ENCODE measurements at regions not wholly inside any gene's neighbourhood (a gene's known extent, or its start where the extent isn't known, plus 50 kb on each side); places are given as distances from the start of the nearest gene placed in this dataset.
"Not testable (repeated sequence)": the region's sequence is repeated elsewhere in the genome, so short reads cannot be mapped to it uniquely, and the experiment has no call there.

- Histone ChIP-seq H3K4me1 (no peaks in the 10 kb centered on the region), H3K9me3 (no peaks in the 10 kb centered on the region), H3K36me3 (no peaks in the 10 kb centered on the region), H3K27ac (no peak overlapping the region), H3K4me3 (no peak overlapping the region), H3K27me3 (no peaks in the 10 kb centered on the region)
- TF ChIP-seq CTCF (IDR thresholded peaks at IDR 0.05), result no peak
- intact Hi-C loops (cut with DNase I), result no loop called here
- FAIRE-seq (no peak), DNase-seq (no peak), ATAC-seq (no peak)
- 76 to 91% methylated on average over 1 of the region's 1 CpG for WGBS, 2 donors
These were observed 90.9 kb upstream of the TRPC4 start for GRCh38 chr13:37960427-37960826.

- Histone ChIP-seq H3K4me3 (no peak overlapping the region), H3K27me3 (no peaks in the 10 kb centered on the region), H3K36me3 (no peaks in the 10 kb centered on the region), H3K4me1 (no peaks in the 10 kb centered on the region), H3K27ac (no peak overlapping the region), H3K9me3 (no peaks in the 10 kb centered on the region)
- ATAC-seq, result no peak
- no peak for TF ChIP-seq CTCF (IDR thresholded peaks at IDR 0.05)
- no peak for DNase-seq
- FAIRE-seq, result no peak
- 72 to 82% methylated on average over 5 of the region's 5 CpGs for WGBS, 2 donors
- intact Hi-C loops (cut with DNase I), result no loop called here
These were observed 89.7 kb upstream of the TRPC4 start for GRCh38 chr13:37959284-37959683.

GRCh38 chr13:37956536-37956935 lies 87.0 kb upstream of the TRPC4 start:
- H3K4me3 ChIP-seq, result no peak overlapping the region
- H3K27me3 ChIP-seq, result no peaks in the 10 kb centered on the region
- no peak for FAIRE-seq
- H3K27ac ChIP-seq, result no peak overlapping the region
- no peaks in the 10 kb centered on the region for H3K4me1 ChIP-seq
- H3K36me3 ChIP-seq, result no peaks in the 10 kb centered on the region
- 61 to 71% methylated on average over 1 of the region's 1 CpG for WGBS, 2 donors
- intact Hi-C loops (cut with DNase I), result no loop called here
- no peaks in the 10 kb centered on the region for H3K9me3 ChIP-seq
- no peak for DNase-seq
- no peak for ATAC-seq
- TF ChIP-seq CTCF (IDR thresholded peaks at IDR 0.05), result no peak

DNA sequence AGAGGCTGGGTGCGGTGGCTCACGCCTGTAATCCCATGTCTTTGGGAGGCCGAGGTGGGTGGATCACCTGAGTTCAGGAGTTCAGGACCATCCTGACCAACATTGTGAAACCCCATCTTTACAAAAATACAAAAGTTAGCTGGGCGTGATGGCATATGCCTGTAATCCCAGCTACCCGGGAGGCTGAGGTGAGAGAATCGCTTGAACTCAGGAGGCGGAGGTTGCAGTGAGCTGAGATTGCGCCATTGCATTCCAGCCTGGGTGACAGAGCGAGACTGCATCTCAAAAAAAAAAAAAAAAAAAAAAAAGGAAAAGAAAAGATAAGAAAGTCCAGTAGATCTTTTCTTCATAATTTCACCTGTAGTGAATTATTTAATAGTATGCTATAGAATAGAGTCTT lies 85.0 kb upstream of the TRPC4 start:
- DNase-seq; H3K27me3 ChIP-seq; H3K4me1 ChIP-seq; H3K27ac ChIP-seq; intact Hi-C loops (cut with DNase I); H3K4me3 ChIP-seq; H3K9me3 ChIP-seq; ATAC-seq; FAIRE-seq; H3K36me3 ChIP-seq: not testable (repeated sequence)
- WGBS, 2 donors, result 87 to 92% methylated on average over 9 of the region's 9 CpGs

DNA sequence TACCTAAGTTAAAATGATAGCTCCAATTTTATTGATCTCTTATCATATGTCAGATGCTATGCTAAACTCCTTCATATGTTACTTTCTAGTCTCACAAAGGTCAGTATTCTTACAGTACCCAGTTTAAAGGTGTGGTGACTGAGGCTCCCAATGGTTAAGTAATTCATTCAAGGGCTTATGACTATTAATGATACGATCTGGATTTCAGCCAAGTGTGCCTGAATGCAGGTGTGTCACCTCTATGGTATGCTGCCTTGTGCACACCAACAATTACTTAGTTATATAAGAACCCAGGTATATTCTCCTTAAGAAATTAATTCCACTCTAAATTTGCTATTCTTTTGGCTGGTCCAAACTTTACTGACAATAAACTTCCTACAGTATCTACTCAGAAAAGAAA lies 84.6 kb upstream of the TRPC4 start:
- Histone ChIP-seq H3K27ac (no peak overlapping the region), H3K36me3 (no peaks in the 10 kb centered on the region), H3K27me3 (no peaks in the 10 kb centered on the region), H3K4me3 (no peak overlapping the region), H3K4me1 (no peaks in the 10 kb centered on the region), H3K9me3 (no peaks in the 10 kb centered on the region)
- FAIRE-seq (no peak), DNase-seq (no peak), ATAC-seq (no peak)
- 27 to 44% methylated on average over 1 of the region's 1 CpG for WGBS, 2 donors
- no peak for TF ChIP-seq CTCF (IDR thresholded peaks at IDR 0.05)
- intact Hi-C loops (cut with DNase I), result no loop called here

GRCh38 chr13:37953696-37954095 lies 84.1 kb upstream of the TRPC4 start:
- no peak overlapping the region for H3K4me3 ChIP-seq
- H3K4me1 ChIP-seq, result no peaks in the 10 kb centered on the region
- no peaks in the 10 kb centered on the region for H3K27me3 ChIP-seq
- DNase-seq (no peak), FAIRE-seq (no peak), ATAC-seq (no peak)
- intact Hi-C loops (cut with DNase I), result no loop called here
- H3K27ac ChIP-seq, result no peak overlapping the region
- H3K9me3 ChIP-seq, result no peaks in the 10 kb centered on the region
- no peaks in the 10 kb centered on the region for H3K36me3 ChIP-seq
- no peak for TF ChIP-seq CTCF (IDR thresholded peaks at IDR 0.05)
